ENCODE measurements at regions not wholly inside any gene's neighbourhood (a gene's known extent, or its start where the extent isn't known, plus 50 kb on each side); places are given as distances from the start of the nearest gene placed in this dataset.

DNA sequence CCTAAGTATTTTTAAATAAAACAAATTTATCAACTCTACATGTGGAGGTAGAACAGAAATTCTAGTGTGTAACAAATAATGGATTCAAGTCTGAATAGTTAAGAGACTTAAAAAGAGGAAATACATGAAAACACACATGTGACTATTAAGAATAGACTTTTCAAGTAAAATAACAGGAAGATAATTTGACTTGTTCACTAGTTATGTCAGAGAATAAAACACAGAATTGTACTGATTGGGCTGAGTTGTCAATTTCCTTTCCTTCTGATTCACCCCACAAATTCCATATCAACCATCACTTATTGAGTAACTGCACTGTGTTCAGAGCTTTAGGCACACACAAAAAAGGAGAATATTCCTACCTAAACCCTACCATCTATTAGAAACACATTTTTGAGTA is 557.2 kb downstream of the TUSC7 start:
- no peak for DNase-seq

DNA sequence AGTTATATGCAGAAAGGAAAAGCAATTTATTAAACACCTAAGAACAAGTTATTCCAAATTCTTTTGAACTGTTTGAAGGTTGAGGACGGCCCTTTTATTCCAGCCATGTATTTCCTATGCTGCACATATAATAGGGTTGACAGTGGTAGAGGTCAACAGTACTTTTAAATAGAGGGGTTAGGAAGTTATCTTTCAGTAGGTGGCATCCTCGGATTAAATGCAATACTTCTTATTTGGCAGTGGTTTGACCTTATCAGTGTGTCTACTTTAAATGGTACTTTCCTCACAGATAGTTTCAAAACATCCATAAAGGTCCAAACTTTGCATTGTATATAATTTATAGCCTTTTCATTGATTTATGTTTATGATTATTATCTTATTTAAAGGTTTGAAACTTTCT is 558.7 kb downstream of the TUSC7 start:
- no peak for DNase-seq

DNA sequence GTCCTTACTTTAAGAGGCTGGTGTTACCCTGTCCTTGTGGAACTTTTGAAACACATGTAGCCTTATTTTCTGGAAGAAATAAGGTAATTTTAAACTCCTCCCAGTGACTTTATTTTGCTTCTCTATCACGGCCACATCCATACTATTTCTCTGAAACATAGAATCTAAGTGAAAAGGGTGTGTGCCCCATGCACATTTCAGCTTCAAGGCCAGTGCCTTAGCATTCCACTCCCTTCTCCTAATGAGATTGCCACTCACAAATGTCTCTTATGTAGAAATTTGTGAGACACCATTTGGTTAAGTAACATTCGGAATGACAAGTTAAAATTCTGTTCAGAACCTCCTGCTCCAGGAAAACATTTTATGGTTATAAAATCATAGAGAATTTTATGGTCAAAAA is 562.7 kb downstream of the TUSC7 start:
- no peak for DNase-seq

DNA sequence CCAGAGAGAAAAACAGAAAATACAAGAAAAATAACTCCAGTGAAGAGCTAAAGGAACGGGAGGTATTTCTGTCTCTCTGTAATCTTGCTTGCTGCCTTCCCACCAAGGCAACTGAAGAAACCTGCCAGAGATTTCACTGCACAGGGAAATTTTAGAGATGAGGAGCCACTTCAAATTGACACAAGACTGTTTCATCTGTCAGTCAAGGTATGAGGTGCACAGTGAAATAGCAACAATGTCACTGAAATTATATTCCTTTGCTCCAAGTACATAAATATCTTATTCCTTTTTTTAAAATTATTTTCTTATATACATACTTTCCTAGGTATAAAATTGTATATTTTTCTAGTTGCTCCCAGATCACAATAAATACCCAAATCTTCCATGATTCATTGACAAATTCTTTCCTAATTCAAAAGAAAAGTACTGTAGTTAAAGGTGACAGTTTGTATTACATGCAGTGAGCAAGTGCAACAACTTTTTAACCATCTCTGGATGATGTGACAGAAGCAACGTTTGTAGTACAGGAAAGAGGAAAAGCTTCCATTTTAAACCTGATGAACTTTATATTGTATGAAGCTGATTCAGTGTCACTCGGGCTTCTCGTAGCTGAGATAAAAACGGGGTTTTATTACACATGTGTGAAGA is 563.4 kb downstream of the TUSC7 start:
- DNase-seq: no peak

DNA sequence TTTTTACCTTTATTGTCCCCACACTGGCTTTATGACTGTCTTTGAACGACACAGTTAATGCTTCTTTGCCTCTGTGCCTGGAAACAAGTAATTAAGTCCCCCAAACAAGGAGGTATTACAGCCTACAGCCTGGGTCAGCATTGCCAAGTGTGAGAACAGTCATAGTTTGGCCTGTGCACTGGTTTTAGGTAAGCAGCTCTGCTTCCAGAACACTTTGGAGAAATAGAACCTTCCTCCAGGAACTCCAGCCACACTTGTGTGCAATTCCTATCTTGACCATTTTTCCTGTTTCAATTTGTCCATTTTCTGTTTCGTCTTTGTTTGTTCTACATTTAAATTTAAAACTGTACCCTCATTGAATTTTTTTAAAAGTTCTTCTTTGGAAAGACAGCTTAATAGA is 568.2 kb downstream of the TUSC7 start:
- no peak for DNase-seq

DNA sequence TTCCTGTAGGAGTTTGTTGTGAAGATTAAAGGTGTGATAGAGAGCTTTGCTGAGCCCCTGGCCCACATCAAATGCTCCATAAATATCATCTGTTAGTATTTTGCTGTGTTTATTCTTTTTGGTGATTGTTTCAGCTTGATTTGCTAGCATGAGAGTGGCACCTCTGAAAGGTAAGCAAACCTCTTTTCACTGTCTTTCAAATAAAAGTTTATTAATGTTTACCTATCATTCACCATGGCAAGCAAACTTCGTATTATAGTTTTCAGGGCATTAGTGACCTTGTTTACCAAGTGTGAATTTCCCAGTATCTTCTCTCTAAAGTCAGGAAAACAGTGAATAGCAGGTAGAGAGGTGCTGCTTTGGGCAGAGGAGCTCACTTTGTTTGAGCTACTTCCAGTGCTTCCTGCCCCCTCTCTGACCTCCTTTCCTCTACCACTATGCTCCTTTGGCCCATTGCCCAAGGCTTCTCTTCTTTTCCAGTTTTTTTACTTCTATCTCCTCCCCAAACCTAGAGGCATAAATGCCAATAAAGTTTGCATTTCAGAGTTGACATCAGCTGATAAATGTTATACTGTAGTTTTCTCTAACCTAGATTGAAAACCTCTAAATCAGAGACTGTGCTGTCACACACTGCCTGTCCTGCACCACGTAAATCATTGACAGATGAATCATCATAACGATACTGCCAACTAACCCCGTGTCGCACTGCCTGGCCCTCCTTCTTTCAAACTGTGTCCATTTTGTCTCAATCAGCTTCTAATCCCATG is 569.0 kb downstream of the TUSC7 start:
- DNase-seq: no peak

DNA sequence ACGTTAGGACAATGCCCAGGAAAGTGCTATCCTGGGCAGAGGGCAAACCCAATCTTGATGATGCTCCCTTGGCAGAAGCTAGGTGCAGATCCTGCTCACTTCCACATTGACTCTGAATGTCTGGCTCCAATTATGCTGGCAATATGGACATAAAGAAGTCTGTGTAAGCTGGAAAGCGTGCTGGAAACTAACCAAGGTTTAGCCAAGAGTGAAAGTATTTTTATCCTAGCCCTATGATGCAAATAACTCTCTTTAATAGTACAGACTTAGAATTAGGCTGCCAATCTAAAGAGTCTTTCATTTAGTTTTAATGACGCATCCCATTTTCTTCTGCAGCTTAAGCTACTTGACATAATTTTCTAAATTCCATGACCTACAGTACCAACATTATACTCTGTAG is 571.8 kb downstream of the TUSC7 start:
- no peak for DNase-seq

DNA sequence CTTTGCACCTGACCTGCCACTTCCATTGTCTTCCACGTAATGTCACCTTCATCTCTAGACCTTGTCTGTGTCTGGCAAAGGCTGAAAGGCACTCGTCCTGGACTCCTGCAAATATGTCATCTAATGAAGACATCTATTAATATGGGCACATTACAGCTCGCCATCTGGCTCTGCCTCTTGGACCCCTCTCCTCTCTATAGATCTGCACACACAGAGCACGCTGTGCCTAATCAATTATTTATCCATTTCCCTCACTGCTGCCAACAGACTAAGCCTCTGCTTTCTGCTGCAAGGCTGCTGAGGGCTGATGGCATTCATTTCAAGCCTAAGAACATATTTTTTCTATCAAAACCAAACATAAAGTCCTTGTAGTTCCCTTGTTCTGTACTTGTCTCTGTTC is 573.0 kb downstream of the TUSC7 start:
- no peak for DNase-seq

DNA sequence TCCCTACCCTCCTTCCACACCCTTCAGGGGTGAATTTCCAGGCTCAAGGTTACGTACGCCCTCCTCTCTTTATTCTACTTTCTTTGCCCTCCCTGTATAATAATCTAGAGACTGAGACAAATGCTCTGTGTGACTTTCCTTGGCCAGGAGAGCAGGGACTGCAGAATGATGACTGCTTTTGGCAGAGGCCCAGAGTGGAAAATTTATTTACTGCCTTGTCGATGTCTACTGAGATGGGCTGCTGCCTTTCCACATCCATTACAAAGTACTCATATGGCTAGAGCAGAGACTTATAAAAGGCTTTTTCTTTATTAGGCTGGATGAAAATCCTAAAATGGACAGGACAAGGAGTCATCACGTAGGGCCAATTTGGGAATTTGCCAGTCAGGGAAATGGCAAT is 576.2 kb downstream of the TUSC7 start:
- no peak for DNase-seq

DNA sequence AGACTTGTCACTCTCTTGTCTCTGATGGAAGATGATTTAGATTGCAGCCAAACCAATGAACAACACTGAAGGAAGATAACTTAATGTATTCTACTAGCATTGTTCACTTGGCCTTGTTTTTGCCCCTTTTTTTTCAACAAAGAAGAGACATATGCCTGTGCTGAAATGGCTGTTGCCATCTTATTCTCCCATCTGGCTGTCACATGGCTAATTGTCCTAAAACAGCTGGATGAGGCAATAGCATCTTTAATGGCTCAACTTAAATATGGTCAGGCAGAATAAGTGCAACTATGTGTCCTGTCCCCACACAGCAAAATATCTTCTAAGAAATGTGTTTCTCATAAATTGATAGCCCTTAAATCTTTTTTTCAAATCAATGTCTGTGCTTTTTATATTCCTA is 576.9 kb downstream of the TUSC7 start:
- no peak for DNase-seq

DNA sequence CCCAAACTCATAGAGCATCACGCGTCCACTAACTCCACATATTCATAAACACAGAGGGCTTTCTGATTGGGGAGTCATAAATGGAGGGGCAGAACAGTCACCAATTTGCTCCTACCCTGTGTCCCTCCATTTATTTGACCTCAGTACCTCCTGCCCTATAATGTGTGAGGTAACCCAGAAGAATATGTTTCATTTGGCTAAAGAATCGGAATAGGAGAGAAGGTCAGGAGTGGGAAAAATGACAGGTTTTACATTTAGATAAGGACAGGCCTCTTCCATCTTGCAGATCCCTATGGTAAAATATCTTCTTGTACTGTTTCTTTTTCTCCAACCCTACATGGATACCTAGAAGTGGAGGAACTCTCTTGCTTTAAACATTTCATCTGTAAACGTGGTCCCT is 578.0 kb downstream of the TUSC7 start:
- no peak for DNase-seq

DNA sequence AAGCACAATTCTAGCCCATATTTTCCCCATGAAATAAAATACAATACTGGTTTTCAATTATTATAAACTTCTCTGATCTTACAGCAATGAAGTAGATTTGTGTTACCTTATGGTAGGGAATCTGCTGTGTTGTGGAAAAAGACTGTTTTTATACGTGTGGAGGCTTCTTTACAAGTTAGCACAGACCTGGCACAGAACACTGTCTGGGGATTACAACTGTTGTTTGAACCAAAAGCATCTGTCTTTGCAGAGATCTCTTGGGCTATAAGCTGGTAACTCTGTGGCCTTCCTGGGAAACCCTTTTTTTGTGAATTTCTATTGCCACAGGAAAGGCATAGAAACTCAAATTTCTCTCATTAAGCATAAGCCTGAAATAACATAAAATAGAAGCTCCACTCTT is 581.9 kb downstream of the TUSC7 start:
- no peak for DNase-seq

DNA sequence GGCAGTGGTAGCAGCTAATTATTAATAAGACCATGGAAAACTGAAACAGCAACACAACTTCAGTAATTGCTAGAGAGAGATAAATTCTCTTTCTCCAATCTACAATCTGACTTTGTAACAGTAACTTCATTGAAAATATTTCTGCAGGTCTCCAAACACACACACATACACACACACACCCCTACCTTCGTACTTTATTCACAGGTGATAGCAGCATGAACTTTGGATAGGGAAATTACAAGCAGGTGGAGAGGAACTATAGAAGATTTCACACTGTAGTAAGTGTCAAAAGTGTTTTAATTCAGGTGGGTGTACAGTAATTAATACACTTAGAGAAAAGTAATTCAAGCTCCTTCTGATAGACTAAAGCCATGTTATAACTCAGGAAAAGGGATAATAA is 587.5 kb downstream of the TUSC7 start:
- no peak for DNase-seq

DNA sequence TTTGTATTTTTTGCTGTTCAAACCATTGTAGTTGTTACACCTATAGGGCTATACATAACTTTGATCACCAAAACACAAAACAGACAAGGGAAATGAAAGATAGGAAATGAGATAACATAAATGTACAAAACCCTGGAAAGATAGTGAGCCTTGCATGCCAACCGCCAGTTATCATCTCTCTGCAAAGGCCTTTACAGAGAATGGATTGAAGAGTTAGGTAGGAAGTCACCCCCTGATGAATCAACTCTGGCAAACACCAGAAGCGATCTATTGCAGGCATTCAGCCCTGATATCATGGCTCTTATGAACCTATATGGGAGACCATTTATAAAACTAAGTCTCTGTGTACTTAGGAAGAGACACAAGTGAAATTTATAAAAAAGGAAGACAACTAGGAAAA is 588.0 kb downstream of the TUSC7 start:
- no peak for DNase-seq

DNA sequence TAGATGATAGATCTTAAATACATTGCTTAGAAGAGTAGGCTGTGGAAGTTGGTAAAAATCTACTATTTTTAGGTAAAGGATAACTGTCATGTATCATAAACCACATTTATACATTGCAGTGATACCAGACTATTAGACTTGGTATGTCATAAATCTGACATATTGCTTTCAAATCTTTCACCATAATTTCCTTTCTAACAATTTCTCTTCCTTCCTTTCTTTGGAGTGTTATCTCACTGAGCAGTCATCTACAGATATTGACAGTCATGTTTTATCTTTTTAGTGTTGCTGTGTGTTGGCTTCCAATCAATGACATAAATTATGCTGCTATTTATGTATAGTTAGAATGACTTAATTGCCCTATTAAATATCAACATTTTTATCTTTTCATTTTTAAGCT is 588.7 kb downstream of the TUSC7 start:
- DNase-seq: no peak

DNA sequence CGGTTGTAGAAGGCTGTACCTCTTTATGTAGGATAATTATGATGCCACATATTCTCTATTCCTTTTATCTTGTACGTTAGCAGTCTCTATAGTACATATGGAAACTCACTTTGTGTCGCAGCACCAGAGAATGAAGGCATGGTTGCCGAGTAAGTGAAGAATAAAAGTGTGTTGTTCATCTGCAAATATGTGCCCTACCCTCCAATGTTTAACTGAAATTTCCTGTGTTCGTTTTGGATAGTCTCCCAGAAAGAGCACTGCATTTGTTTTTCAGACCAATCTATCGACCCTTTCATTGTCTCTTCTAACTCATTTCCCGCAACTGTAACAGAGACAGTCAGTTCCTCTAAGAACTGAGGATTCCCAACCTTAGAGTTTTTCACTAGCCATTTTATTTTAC is 592.8 kb downstream of the TUSC7 start:
- DNase-seq: no peak

DNA sequence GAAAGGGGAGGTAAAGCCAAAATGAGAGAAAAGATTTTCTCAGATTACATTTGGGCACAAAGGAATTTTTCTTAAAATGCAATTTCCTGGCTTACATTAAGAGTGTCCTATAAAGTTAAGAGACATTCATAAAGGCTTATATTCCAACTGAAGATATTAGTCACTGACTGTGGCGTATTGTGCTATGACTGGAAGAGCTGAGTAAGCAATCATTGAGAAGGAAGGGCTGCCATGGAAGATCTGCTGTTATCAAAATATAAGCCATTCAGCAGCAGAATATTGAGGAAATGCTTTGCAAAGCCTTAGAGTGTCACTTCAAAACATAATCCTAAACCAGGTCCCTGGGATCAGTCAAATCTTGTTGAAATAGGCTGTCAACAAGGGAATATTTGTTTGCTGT is 593.9 kb downstream of the TUSC7 start:
- DNase-seq: no peak

DNA sequence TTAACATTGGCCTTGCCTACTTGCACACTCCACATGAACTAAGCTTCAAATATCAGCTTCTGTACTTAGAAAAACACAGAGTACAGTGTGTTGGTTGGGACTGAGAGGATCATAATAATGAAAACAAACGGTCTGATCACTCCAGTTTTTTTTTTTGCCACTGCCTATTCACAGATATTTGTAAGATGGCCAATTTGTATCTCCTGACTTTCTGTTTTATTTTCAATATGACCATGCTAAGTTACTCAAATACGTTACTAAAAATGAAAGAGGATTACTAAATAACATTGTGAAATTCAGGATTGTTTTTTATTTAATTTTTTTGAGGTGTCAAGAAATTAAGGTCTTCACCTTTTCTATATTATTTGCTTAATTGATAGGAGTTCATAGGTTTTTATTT is 595.1 kb downstream of the TUSC7 start:
- DNase-seq: no peak

DNA sequence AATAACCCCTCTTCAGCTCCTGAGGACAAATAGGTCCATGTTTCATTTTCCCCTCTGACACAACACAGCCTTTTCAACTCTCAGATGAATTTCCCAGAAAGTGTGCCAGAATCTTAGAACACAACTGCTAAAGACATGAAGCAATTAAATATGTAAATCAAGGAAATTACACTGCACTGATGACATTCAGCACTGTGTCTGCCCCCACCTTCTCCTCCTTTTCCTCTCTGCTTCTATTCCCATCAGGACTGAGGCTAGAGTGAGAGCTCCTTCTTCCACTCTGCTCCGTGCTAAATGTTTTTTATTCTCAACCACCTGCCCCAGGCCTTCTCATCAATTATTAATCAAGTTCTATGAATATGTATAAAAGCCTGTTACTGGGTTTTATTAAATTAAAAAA is 596.1 kb downstream of the TUSC7 start:
- DNase-seq: no peak

DNA sequence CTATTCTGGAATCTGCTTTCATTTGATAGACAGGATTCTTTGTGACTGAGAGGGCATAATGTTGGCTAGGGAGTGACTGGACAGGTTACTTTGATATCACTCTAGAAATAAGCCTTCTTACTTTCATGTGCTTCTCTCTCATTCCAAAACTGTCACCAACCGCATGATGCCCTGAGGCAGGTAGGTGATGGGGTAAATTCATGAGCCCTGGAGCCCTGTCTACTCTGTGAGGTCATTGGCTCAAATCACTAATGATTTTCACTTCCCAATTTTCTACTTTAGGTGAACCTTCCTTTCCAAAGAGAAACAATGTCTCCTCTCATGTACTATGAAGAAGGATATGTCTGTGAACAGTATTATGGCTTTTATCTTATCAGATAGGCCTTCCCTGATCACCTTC is 596.7 kb downstream of the TUSC7 start:
- DNase-seq: no peak

DNA sequence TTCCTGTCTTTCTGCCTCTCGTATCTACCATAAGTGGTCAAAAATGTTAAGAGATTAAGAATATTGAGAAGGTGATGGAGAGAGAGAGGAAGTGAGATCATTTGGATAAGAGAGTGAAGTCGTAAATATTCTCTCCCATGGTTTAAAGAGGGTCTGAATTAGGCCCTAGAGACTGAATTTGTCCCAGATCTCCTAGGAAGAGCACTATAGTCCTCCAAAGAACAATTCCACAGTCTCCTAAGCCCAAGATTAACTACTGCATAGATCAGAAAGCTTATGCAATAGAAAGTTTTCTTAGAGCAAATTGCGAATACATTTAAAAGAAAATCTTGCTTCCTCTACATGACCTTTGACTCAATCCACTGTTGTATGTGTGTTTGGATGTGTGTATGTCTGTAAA is 598.8 kb downstream of the TUSC7 start:
- no peak for DNase-seq

DNA sequence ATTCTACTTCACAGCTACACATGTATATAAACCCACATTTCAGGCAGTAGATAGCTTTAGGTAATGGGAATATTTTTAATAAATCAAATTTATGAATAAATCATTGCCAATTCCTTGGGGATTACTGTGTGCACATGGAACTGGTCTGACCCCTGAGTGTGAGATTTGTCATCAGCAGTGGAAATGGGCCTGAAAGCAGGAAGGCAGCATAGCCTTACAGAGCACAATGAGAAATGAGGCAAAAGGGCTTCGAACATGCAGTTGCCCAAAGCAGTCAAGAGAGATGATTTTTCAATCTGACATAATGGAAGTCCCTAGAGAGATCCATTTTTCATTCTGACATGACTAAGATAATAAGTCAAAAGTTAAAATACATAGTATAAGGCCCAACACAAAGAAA is 599.2 kb downstream of the TUSC7 start:
- DNase-seq: no peak

DNA sequence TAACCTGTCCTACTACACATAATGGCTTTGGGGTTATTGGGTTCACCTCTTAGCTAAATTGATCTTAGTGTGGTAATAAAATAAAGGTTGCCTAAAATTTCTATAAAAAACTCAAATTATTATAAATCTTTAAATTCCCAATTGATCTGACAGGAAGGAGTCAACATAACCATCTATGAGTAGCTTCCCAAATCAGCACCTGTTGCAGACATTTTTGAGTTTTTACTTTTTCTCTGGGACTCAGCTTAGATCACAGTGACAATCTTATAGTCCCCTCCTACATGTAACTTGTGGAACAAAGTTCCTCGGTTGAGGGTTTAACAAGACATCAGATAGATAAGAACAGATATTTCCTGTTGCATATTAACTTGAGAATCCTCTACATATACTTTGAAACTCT is 601.0 kb downstream of the TUSC7 start:
- DNase-seq: no peak

DNA sequence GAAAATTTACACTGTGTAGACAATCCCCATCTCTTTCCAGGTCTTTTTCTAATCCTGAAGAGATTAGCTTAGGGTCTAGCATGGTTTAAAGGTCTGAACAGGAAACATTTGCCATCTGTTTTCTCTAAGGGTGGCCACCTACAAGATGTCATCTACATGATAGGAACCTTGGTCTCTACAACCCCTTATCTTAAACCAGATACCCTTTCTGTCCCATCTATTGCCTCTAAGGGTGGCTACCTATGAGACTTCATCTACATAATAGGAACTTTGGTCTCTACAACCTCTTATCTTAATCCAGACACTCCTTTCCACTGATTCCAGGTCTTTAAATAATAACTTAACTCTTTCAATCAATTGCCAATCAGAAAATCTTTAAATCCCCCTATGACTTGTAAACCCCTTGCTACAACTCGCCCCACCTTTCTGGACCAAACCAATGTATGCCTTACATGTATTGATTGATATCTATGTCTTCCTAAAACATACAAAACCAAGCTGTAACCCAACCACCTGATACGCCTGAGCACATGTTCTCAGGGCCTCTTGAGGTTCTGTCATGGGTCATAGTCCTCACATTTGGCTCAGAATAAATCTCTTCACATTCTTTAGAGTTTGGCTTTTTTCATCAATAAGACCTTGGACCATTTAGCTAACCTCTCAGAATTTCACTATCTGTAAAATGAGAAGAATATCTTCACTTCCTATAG is 605.0 kb downstream of the TUSC7 start:
- no peak for DNase-seq

Data from T-helper 1 cell (primary cell).